ENCODE measurements at regions not wholly inside any gene's neighbourhood (a gene's known extent, or its start where the extent isn't known, plus 50 kb on each side); places are given as distances from the start of the nearest gene placed in this dataset.

GRCh38 chr14:71722885-71723284, 209.3 kb upstream of the RGS6 start:
- DNase-seq = no peak

GRCh38 chr14:71725922-71726579, 206.2 kb upstream of the RGS6 start:
- no peak for DNase-seq

- no peak for DNase-seq
Measured at GRCh38 chr14:71726580-71727021, 205.6 kb upstream of the RGS6 start.

- DNase-seq = no peak
Measured at GRCh38 chr14:71728386-71728785, 203.8 kb upstream of the RGS6 start.

- DNase-seq = no peak
Measured at GRCh38 chr14:71729596-71729995, 202.6 kb upstream of the RGS6 start.

GRCh38 chr14:71730471-71730870, 201.8 kb upstream of the RGS6 start:
- DNase-seq = no peak

GRCh38 chr14:71731096-71731495, 201.1 kb upstream of the RGS6 start:
- no peak for DNase-seq

- no peak for DNase-seq
Measured at GRCh38 chr14:71733210-71733883, 198.9 kb upstream of the RGS6 start.

GRCh38 chr14:71734076-71734475, 198.2 kb upstream of the RGS6 start:
- DNase-seq = no peak

GRCh38 chr14:71734885-71735284, 197.3 kb upstream of the RGS6 start:
- no peak for DNase-seq

- DNase-seq = no peak
Measured at GRCh38 chr14:71737760-71738159, 194.5 kb upstream of the RGS6 start.

- no peak for DNase-seq
Measured at GRCh38 chr14:71739273-71739990, 192.8 kb upstream of the RGS6 start.

- DNase-seq = no peak
Measured at GRCh38 chr14:71741241-71741640, 191.0 kb upstream of the RGS6 start.

- no peak for DNase-seq
Measured at GRCh38 chr14:71742485-71742884, 189.7 kb upstream of the RGS6 start.

GRCh38 chr14:71745072-71745471, 187.2 kb upstream of the RGS6 start:
- no peak for DNase-seq

GRCh38 chr14:71748196-71748595, 184.0 kb upstream of the RGS6 start:
- no peak for DNase-seq

GRCh38 chr14:71749613-71750238, 182.5 kb upstream of the RGS6 start:
- DNase-seq = no peak

GRCh38 chr14:71751264-71751663, 181.0 kb upstream of the RGS6 start:
- DNase-seq = no peak

- DNase-seq = no peak
Measured at GRCh38 chr14:71752111-71752738, 180.0 kb upstream of the RGS6 start.

- DNase-seq = peak; percentile 75
Measured at GRCh38 chr14:71753126-71753830, 179.0 kb upstream of the RGS6 start.

- DNase-seq = no peak
Measured at GRCh38 chr14:71753976-71754375, 178.3 kb upstream of the RGS6 start.

- DNase-seq = no peak
Measured at GRCh38 chr14:71754422-71755095, 177.7 kb upstream of the RGS6 start.

All from CD4-positive, alpha-beta T cell treated with Interleukin-6 for 4 hours (primary cell).